ENCODE measurements at regions not wholly inside any gene's neighbourhood (a gene's known extent, or its start where the extent isn't known, plus 50 kb on each side); places are given as distances from the start of the nearest gene placed in this dataset.

GRCh38 chr16:77541165-77541564, 106.3 kb upstream of the ADAMTS18 start:
- Histone ChIP-seq H3K9me3 (ENCODE audit: insufficient read depth in 2 of 2, low read depth in 1 of 2, low read length in 1 of 2) (no peaks in the 10 kb centered on the region), H4K8ac (ENCODE audit: extremely low read depth, insufficient read depth, low read length) (no peak overlapping the region), H3K14ac (ENCODE audit: insufficient read length) (no peak overlapping the region), H2AK5ac (ENCODE audit: low read depth, low read length) (no peak overlapping the region), H4K91ac (replicated peaks; ENCODE audit: insufficient read length, low read length) (no peak overlapping the region), H3K27me3 (replicated peaks in 1 of 4; ENCODE audit: control insufficient read depth in 3 of 4, extremely low read depth in 1 of 4, insufficient read depth in 3 of 4, low read length in 3 of 4) (no peaks in the 10 kb centered on the region), H2BK12ac (ENCODE audit: low read depth, low read length) (no peak overlapping the region), H4K20me1 (replicated peaks in 1 of 2; ENCODE audit: control insufficient read depth in 1 of 2, insufficient read depth in 2 of 2, low read length in 2 of 2) (no peaks in the 10 kb centered on the region), H3K79me1 (ENCODE audit: low read depth, low read length) (no peaks in the 10 kb centered on the region), H3K4me2 (ENCODE audit: insufficient read depth in 1 of 2, low read depth in 2 of 2, low read length in 2 of 2) (peak overlapping the region in 1 of 2 experiments; percentile 7; a peak in 1 of 4 replicates), H2BK5ac (ENCODE audit: low read depth, low read length) (no peak overlapping the region), H3K4ac (replicated peaks; ENCODE audit: insufficient read length, low read depth, low read length) (no peak overlapping the region), H3K23me2 (ENCODE audit: low read depth, low read length) (no peaks in the 10 kb centered on the region), H3K4me1 (replicated peaks in 1 of 4; ENCODE audit: control insufficient read depth in 3 of 4, insufficient read depth in 4 of 4, low read length in 3 of 4) (peaks cover 0 to 8% (median 4%) of the 10 kb centered on the region in 4 experiments; a peak in 2 of 7 replicates), H3K56ac (replicated peaks; ENCODE audit: insufficient read length, low read depth, low read length) (no peak overlapping the region), H3K23ac (ENCODE audit: insufficient read length) (no peak overlapping the region), H3K27ac (ENCODE audit: low read depth, low read length) (no peak overlapping the region), H4K5ac (ENCODE audit: insufficient read length, low read depth, low read length) (no peak overlapping the region), H2BK120ac (replicated peaks; ENCODE audit: low read depth, low read length) (no peak overlapping the region), H3K36me3 (ENCODE audit: control insufficient read depth in 2 of 4, insufficient read depth in 4 of 4, low read length in 3 of 4) (no peaks in the 10 kb centered on the region), H3K79me2 (ENCODE audit: control insufficient read depth in 1 of 2, insufficient read depth in 2 of 2, low read length in 2 of 2) (no peaks in the 10 kb centered on the region), H3K4me3 (ENCODE audit: extremely low read depth in 1 of 4, insufficient read depth in 2 of 4, low read depth in 3 of 4, low read length in 4 of 4) (no peak overlapping the region), H2BK20ac (ENCODE audit: low read length) (no peak overlapping the region), H2AFZ (ENCODE audit: low read length) (peak overlapping the region; percentile 76; the same call in 1 of the 2 replicates), H2BK15ac (ENCODE audit: low read length) (no peak overlapping the region), H3K18ac (ENCODE audit: extremely low read depth, low read length) (no peak overlapping the region), H3K9ac (replicated peaks in 1 of 4; ENCODE audit: extremely low read depth in 1 of 4, low read depth in 3 of 4, low read length in 3 of 4) (no peak overlapping the region)
- FAIRE-seq = no peak
- POLR2A ChIA-PET (ENCODE audit: partially characterized antibody) = no interaction called here
- TF ChIP-seq RFX5 (IDR thresholded peaks at IDR 0.05; ENCODE audit: borderline replicate concordance, low read depth, low read length) = no peak
- no peak for TF ChIP-seq RNF2 (IDR thresholded peaks at IDR 0.05; ENCODE audit: borderline replicate concordance, low read depth, low read length, missing control alignments, poor library complexity, severe bottlenecking)
- peak; percentile 64; the same call in 1 of the 2 replicates for TF ChIP-seq YY1 (IDR thresholded peaks at IDR 0.05; ENCODE audit: low read depth, low read length)
- TF ChIP-seq CBX8 (IDR thresholded peaks at IDR 0.05; ENCODE audit: borderline replicate concordance, low read depth, low read length) = no peak
- TF ChIP-seq ATF2 (IDR thresholded peaks at IDR 0.05; ENCODE audit: low read length) = no peak
- no peak for TF ChIP-seq HDAC2 (IDR thresholded peaks at IDR 0.05; ENCODE audit: borderline replicate concordance in 1 of 2, low read depth in 2 of 2, low read length in 2 of 2)
- TF ChIP-seq MAFK (IDR thresholded peaks at IDR 0.05; ENCODE audit: low read depth, low read length) = no peak
- DNase-seq (ENCODE audit: low read depth in 1 of 2, low spot score in 2 of 2) = no peak
- 55% methylated on average over 3 of the region's 3 CpGs; no CpG with 5 or more reads in 1 of the 2 experiments for WGBS, 2 experiments (ENCODE audit: extremely low coverage in 1 of 2, insufficient coverage in 1 of 2, insufficient read length in 1 of 2, insufficient replicate concordance in 2 of 2, low coverage in 1 of 2, low lambda C conversion rate in 2 of 2, missing lambda C conversion rate in 1 of 2)
- CTCF ChIA-PET (ENCODE audit: partially characterized antibody) = no interaction called here

All from H1 (cell line).